ENCODE measurements at regions not wholly inside any gene's neighbourhood (a gene's known extent, or its start where the extent isn't known, plus 50 kb on each side); places are given as distances from the start of the nearest gene placed in this dataset.

DNA sequence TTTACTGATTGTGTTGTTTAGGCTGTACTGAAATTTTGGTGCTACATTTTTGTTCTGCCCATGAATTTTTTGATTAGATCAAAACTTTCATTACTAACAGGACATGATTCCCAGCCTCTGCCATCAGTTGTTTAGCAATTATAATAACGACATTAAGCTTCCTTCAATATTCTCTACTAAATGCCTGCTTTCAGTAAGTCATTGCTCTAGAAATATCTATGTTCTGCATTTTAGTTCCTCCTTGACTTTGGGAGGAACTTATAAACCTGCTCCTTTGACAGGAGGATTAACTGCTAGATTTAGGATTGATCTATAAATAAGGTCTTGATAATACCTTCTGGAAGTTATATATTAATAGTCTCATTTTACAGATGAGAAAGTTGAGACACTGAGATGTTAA, 269.1 kb downstream of the RAP2B start:
- in situ Hi-C loops (cut with HindIII; ENCODE audit: low pct_unique_long_range_greater_than_20kb, low sequenced_read_pairs) = no loop called here
- ChIA-PET POLR2A (no interaction called here), CTCF (no interaction called here)
- Histone ChIP-seq H3K27me3 (ENCODE audit: control insufficient read depth, insufficient read depth, low read length) (no peaks in the 10 kb centered on the region), H3K27ac (ENCODE audit: low read length) (no peak overlapping the region), H3K36me3 (ENCODE audit: control insufficient read depth, insufficient read depth, low read length) (no peaks in the 10 kb centered on the region), H3K9me3 (ENCODE audit: control insufficient read depth, insufficient read depth, low read depth, low read length) (no peaks in the 10 kb centered on the region), H3K4me1 (ENCODE audit: control insufficient read depth, insufficient read depth, low read length) (no peaks in the 10 kb centered on the region), H3K4me3 (ENCODE audit: low read depth in 2 of 2, low read length in 2 of 2) (no peak overlapping the region)
- no TSS peak for BruUV-seq (replicated peaks)
- ATAC-seq (no peak), DNase-seq (ENCODE audit: low read depth, low spot score) (no peak)
- intact Hi-C loops (cut with micrococcal nuclease; ENCODE audit: unreplicated experiment) = no loop called here
- TF ChIP-seq TCF7L2 (IDR thresholded peaks at IDR 0.05; ENCODE audit: low read depth, low read length) = no peak
- TF ChIP-seq SIN3A (IDR thresholded peaks at IDR 0.05; ENCODE audit: borderline replicate concordance, insufficient read depth, low read depth, low read length) = no peak
- no peak for TF ChIP-seq POLR2AphosphoS5 (IDR thresholded peaks at IDR 0.05; ENCODE audit: low read depth, low read length)
- TF ChIP-seq, protein P1, sequence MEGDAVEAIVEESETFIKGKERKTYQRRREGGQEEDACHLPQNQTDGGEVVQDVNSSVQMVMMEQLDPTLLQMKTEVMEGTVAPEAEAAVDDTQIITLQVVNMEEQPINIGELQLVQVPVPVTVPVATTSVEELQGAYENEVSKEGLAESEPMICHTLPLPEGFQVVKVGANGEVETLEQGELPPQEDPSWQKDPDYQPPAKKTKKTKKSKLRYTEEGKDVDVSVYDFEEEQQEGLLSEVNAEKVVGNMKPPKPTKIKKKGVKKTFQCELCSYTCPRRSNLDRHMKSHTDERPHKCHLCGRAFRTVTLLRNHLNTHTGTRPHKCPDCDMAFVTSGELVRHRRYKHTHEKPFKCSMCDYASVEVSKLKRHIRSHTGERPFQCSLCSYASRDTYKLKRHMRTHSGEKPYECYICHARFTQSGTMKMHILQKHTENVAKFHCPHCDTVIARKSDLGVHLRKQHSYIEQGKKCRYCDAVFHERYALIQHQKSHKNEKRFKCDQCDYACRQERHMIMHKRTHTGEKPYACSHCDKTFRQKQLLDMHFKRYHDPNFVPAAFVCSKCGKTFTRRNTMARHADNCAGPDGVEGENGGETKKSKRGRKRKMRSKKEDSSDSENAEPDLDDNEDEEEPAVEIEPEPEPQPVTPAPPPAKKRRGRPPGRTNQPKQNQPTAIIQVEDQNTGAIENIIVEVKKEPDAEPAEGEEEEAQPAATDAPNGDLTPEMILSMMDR (IDR thresholded peaks at IDR 0.05) = no peak
- TF ChIP-seq, protein P2, sequence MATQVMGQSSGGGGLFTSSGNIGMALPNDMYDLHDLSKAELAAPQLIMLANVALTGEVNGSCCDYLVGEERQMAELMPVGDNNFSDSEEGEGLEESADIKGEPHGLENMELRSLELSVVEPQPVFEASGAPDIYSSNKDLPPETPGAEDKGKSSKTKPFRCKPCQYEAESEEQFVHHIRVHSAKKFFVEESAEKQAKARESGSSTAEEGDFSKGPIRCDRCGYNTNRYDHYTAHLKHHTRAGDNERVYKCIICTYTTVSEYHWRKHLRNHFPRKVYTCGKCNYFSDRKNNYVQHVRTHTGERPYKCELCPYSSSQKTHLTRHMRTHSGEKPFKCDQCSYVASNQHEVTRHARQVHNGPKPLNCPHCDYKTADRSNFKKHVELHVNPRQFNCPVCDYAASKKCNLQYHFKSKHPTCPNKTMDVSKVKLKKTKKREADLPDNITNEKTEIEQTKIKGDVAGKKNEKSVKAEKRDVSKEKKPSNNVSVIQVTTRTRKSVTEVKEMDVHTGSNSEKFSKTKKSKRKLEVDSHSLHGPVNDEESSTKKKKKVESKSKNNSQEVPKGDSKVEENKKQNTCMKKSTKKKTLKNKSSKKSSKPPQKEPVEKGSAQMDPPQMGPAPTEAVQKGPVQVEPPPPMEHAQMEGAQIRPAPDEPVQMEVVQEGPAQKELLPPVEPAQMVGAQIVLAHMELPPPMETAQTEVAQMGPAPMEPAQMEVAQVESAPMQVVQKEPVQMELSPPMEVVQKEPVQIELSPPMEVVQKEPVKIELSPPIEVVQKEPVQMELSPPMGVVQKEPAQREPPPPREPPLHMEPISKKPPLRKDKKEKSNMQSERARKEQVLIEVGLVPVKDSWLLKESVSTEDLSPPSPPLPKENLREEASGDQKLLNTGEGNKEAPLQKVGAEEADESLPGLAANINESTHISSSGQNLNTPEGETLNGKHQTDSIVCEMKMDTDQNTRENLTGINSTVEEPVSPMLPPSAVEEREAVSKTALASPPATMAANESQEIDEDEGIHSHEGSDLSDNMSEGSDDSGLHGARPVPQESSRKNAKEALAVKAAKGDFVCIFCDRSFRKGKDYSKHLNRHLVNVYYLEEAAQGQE (IDR thresholded peaks at IDR 0.05; ENCODE audit: insufficient read depth in 1 of 2, low read depth in 2 of 2, low read length in 1 of 2) = no peak

DNA sequence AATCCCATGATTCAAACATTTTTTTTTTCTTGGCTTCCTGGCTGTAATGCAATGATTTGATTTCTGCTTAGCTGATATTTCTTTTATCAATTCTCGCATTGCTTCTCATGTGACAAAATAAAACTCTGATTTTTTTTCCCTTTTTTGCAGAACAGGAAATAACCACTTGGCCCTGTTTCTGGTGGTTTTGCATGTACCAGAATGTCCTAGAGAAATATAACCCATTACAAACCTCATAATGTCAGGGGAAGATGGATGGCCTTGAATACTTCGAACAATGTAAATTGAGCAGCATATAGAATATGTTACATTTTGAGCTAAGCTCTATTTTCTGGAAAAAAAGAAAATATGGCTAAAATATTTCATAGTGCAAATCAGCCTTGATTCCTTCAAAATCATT, 275.6 kb downstream of the RAP2B start:
- no TSS peak for BruUV-seq (replicated peaks)
- in situ Hi-C loops (cut with HindIII; ENCODE audit: low pct_unique_long_range_greater_than_20kb, low sequenced_read_pairs) (no loop called here), intact Hi-C loops (cut with micrococcal nuclease; ENCODE audit: unreplicated experiment) (no loop called here)
- CTCF ChIA-PET = no interaction called here
- no peak for ATAC-seq
- Histone ChIP-seq H3K27ac (ENCODE audit: low read length) (no peak overlapping the region), H3K9me3 (ENCODE audit: control insufficient read depth, insufficient read depth, low read depth, low read length) (no peaks in the 10 kb centered on the region), H3K27me3 (ENCODE audit: control insufficient read depth, insufficient read depth, low read length) (no peaks in the 10 kb centered on the region), H3K4me1 (ENCODE audit: control insufficient read depth, insufficient read depth, low read length) (no peaks in the 10 kb centered on the region), H3K4me3 (ENCODE audit: low read depth in 2 of 2, low read length in 2 of 2) (no peak overlapping the region), H3K36me3 (ENCODE audit: control insufficient read depth, insufficient read depth, low read length) (no peaks in the 10 kb centered on the region)
- POLR2A ChIA-PET = interaction anchor here (0.6 kb wide), 1 partner anchor 10 kb away, joined by 9 read pairs; no protein-coding TSS in a partner anchor
- DNase-seq (ENCODE audit: low read depth, low spot score) = no peak
- TF ChIP-seq SIN3A (IDR thresholded peaks at IDR 0.05; ENCODE audit: borderline replicate concordance, insufficient read depth, low read depth, low read length) (no peak), TCF7L2 (IDR thresholded peaks at IDR 0.05; ENCODE audit: low read depth, low read length) (no peak), POLR2AphosphoS5 (IDR thresholded peaks at IDR 0.05; ENCODE audit: low read depth, low read length) (no peak)
- TF ChIP-seq, protein P1 (IDR thresholded peaks at IDR 0.05) = no peak
- TF ChIP-seq, protein P2 (IDR thresholded peaks at IDR 0.05; ENCODE audit: insufficient read depth in 1 of 2, low read depth in 2 of 2, low read length in 1 of 2) = no peak

Data from Panc1 (cell line).